Coronary artery (tissue), 2 donors: ENCODE measurements at regions not wholly inside any gene's neighbourhood (a gene's known extent, or its start where the extent isn't known, plus 50 kb on each side); places are given as distances from the start of the nearest gene placed in this dataset.

Experiments used
- DNase-seq: peaks from one replicate; pipeline ENCODE4 v3.0.0-alpha.2; 2017; ENCODE audit warnings: low spot score
- H3K27ac ChIP-seq, 2 donors: fragments of 200-600 bp; sonication (generic); one replicate each; pipeline ENCODE4 v1.5.1; 2016 to 2019
- H3K4me3 ChIP-seq: fragments of 200-600 bp; sonication (generic); 2 replicates; pipeline ENCODE4 v1.5.1; 2016; ENCODE audit warnings: mild to moderate bottlenecking, moderate library complexity
- TF ChIP-seq, protein P1 (sequence below): fragments of 200-600 bp; sonication (generic); IDR thresholded peaks from one replicate; pipeline ENCODE4 v1.5.1; 2019; ENCODE audit warnings: antibody characterized with exemption

DNA sequence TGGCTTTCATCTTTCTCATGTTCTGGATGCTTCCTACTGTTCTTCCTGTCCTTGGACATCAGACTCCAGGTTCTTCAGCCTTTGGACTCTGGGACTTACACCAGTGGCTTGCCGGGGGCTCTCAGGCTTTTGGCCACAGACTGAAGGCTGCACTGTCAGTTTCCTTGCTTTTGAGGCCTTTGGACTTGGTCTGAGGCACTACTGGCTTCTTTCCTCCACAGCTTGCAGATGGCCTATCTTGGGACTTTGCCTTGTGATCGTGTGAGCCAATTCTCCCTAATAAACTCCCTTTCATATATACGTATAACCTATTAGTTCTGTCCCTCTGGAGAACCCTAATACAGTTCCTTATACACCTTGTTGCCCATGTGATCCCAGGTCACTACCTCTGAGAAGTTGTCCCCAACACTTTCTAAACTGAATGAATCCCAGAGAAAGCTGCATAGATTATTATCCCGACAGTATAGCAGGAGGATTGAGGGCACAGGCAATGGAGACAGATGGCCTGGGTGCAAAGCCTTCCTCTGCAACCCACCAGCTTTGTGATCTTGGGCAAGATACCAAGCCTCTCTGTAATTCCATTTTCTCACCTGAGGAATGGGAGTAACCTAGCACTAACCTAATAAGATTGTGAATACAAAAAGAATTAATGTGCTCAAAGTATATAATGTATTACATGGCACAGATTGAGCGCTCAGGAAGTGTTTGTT, 449.6 kb upstream of the BRINP1 start:
- TF ChIP-seq, protein P1, sequence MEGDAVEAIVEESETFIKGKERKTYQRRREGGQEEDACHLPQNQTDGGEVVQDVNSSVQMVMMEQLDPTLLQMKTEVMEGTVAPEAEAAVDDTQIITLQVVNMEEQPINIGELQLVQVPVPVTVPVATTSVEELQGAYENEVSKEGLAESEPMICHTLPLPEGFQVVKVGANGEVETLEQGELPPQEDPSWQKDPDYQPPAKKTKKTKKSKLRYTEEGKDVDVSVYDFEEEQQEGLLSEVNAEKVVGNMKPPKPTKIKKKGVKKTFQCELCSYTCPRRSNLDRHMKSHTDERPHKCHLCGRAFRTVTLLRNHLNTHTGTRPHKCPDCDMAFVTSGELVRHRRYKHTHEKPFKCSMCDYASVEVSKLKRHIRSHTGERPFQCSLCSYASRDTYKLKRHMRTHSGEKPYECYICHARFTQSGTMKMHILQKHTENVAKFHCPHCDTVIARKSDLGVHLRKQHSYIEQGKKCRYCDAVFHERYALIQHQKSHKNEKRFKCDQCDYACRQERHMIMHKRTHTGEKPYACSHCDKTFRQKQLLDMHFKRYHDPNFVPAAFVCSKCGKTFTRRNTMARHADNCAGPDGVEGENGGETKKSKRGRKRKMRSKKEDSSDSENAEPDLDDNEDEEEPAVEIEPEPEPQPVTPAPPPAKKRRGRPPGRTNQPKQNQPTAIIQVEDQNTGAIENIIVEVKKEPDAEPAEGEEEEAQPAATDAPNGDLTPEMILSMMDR = no peak
- no peak for DNase-seq
- H3K4me3 ChIP-seq = no peak overlapping the region
- H3K27ac ChIP-seq = no peak overlapping the region

DNA sequence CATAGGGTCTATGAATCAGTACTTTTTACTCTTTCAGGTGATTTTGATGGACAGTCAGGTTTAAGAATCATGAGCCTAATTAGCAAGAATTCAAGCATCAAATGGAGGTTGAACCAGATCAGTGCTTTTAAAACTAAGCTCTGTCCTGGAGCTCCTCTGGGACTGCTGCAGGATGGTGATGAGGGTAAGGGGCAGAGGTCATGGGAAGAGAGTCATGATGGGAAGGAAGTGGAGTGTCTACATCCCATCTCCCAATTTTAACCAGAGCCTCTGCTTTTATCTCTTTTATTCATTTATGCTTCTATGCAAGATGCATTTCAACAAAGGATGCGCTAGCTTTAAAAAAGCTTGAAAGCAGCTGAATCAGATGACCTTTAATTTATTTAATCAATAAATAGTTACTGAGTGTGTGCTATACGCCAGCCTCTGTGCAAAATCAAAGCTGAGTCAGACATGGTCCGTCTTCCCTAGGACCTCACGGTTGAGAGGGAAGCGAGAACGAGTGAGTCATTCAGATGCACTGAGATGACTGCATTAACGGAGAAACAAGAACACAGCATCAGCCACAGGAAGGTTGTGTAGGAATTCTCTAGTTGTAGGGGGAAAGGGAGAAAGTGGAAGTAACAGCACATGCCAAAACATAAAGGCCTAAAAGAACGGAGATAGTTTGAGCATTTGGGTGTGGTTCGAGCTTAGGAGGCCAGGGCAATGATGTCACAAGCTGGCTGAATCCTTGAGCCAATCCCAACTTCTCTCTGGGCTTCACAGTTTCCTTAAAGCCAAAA, 441.6 kb upstream of the BRINP1 start:
- TF ChIP-seq, protein P1 = no peak
- Histone ChIP-seq H3K27ac (peak overlapping the region in 1 of 2 donors; percentile 47), H3K4me3 (no peak overlapping the region)
- no peak for DNase-seq

DNA sequence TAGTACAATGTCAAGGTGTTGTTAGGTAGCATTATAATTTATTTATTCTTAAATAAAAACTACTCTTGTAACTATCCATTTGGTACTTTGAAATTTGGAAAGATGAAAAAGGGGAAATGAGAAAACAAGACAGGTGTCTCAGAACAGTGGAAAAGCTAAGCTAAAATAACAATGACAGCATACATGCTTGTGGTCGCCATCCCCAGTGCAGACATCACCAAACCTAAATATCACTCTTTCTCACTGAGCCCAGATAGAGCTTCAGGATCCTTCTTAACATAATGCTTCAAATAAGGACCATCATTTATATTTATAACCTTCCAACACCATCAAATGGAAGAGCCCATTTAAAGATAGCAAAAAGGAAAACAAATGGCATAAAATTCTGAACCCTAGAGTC, 434.4 kb upstream of the BRINP1 start:
- DNase-seq = no peak
- no peak overlapping the region for H3K27ac ChIP-seq

DNA sequence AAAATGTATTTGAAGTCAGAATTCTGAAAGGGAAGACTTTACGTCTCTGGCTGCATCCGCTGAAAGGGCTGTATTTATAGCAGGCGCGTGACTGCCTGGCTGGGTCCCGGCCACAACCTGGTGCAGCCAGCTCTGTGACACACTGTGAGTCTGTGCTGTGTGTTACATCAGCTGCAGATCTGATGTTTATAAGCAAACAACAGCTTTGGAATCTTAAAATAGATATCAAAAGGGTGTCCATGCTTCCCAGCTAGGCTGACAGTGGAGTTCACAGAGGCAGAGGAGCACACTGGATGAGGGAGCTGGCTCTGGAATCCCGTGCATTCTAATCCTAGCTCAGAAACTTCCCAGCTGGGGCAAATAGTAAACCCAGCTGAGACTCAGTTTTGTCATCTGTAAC, 433.4 kb upstream of the BRINP1 start:
- H3K4me3 ChIP-seq = no peak overlapping the region
- DNase-seq = no peak
- TF ChIP-seq, protein P1 = no peak
- H3K27ac ChIP-seq = no peak overlapping the region

More for the DNA sequence above, 434.4 kb upstream of the BRINP1 start:
- TF ChIP-seq, protein P1 = no peak
- no peak overlapping the region for H3K4me3 ChIP-seq

DNA sequence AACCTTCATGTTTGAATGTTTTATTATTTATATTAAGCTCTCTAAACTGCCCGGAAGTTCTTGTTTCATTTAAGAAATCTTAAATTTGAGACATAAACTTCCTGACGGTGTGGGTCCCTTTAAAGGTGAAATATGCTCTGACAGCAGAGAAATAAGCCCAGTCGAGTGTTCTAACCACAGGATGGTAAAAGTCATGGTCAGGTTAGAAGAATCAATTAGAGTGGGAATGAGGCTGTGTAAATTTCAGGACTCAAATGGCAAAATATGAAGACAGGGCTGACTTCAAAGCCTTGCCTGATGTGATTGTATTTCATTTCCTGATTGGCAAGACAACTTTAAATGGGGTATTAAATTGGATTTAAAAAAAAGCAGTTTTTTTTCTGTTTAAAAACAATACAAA, 432.9 kb upstream of the BRINP1 start:
- TF ChIP-seq, protein P1 = no peak
- no peak for DNase-seq
- no peak overlapping the region for H3K27ac ChIP-seq
- H3K4me3 ChIP-seq = no peak overlapping the region

DNA sequence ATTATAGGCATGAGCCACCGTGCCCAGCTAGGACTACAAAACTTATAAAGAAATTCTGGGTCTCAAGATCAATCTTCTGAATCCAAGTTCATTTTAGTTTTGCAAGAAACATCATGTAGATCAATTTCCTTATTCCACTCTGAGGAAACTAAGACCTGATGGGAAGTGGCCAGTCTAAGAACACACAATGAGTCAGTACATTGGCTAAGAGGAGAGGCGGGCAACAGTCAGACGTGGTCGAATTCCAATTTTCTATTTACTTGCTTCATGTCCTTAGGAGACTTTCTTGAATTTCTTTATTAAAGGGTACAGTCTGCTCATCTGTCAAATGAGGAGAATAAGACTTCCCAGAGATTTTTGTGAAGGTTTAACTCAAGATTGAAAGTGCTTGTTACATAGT, 432.1 kb upstream of the BRINP1 start:
- no peak overlapping the region for H3K27ac ChIP-seq
- DNase-seq = no peak
- TF ChIP-seq, protein P1 = no peak

DNA sequence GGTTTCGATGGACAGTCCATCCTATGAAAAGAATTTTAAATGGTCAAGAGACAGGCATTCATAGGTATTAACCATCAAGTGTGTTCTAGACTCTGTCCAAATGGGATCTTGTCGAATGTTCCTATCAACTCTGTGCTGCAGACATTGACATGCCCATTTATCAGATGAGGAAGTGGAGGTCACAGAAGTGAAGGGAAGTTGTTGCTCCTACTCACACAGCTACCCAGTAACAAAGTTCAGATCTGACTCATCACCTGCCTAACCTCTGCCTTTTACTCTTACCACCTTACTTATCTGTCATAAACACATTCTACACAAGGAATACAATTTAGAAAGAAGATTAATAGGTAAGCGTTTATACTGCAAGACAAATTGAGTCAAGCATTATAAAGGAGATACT, 426.2 kb upstream of the BRINP1 start:
- no peak overlapping the region for H3K27ac ChIP-seq
- TF ChIP-seq, protein P1 = no peak
- DNase-seq = no peak

More for the DNA sequence above, 432.1 kb upstream of the BRINP1 start:
- no peak overlapping the region for H3K4me3 ChIP-seq

More for the DNA sequence above, 426.2 kb upstream of the BRINP1 start:
- no peak overlapping the region for H3K4me3 ChIP-seq
